ENCODE measurements at regions not wholly inside any gene's neighbourhood (a gene's known extent, or its start where the extent isn't known, plus 50 kb on each side); places are given as distances from the start of the nearest gene placed in this dataset.

DNA sequence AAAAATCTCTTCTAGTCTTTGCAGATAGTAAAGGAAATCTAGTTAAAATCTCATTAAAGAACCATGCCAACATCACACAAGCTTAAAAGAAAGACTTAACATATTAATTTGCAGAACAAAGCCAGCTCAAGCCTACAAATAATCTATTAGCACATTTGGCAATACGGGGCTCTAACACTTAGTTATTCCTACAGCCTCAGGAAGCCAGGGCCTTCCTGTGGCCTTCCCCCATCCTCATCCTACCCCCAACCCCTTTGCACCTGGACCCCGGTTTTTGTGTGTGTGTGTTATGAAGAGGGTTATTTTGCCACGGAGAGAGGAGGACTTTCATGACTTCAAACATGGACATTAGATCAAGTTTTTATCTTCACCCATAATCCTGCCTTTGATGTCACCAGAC, 64.6 kb downstream of the FOXB2 start:
- intact Hi-C loops (cut with DNase I; ENCODE audit: low total_unique reads), result no loop called here
- Histone ChIP-seq H3K27me3 (peaks cover 9% of the 10 kb centered on the region), H3K9me3 (no peaks in the 10 kb centered on the region), H3K36me3 (no peaks in the 10 kb centered on the region), H3K4me3 (no peak overlapping the region), H3K4me1 (no peaks in the 10 kb centered on the region), H3K27ac (no peak overlapping the region)
- DNase-seq, result no peak
- WGBS, 2 donors (ENCODE audit: low coverage in 1 of 2), result 40 to 56% methylated on average over 3 of the region's 3 CpGs
- in situ Hi-C loops (cut with MboI; ENCODE audit: low pct_ligation_motif_present in 1 of 4, low pct_unique_long_range_greater_than_20kb in 1 of 4, low sequenced_read_pairs in 3 of 4), result no loop called here
- TF ChIP-seq, protein P1, sequence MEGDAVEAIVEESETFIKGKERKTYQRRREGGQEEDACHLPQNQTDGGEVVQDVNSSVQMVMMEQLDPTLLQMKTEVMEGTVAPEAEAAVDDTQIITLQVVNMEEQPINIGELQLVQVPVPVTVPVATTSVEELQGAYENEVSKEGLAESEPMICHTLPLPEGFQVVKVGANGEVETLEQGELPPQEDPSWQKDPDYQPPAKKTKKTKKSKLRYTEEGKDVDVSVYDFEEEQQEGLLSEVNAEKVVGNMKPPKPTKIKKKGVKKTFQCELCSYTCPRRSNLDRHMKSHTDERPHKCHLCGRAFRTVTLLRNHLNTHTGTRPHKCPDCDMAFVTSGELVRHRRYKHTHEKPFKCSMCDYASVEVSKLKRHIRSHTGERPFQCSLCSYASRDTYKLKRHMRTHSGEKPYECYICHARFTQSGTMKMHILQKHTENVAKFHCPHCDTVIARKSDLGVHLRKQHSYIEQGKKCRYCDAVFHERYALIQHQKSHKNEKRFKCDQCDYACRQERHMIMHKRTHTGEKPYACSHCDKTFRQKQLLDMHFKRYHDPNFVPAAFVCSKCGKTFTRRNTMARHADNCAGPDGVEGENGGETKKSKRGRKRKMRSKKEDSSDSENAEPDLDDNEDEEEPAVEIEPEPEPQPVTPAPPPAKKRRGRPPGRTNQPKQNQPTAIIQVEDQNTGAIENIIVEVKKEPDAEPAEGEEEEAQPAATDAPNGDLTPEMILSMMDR (IDR thresholded peaks at IDR 0.05), result no peak
- TF ChIP-seq POLR2A (IDR thresholded peaks at IDR 0.05) (no peak), EP300 (IDR thresholded peaks at IDR 0.05; ENCODE audit: low read depth) (no peak), POLR2AphosphoS5 (IDR thresholded peaks at IDR 0.05) (no peak)

DNA sequence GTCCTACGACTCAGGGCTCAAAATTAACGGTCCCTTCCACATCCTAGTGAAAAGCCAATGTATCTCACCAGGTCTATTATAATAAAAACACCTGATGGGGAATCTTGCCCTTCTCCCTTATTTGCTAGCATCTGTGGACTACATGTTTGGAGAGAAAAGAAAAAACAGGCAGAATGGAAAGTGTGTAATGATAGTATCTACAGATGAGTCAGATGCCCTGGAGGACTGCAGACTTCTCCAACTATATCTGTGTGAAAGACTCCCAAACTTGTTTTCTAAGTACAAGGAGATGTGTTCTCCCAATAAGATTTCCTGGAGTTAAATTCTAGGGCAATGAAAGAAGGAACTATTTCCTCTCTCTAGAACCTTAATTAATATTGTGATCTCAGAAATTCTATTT, 66.0 kb downstream of the FOXB2 start:
- intact Hi-C loops (cut with DNase I; ENCODE audit: low total_unique reads), result no loop called here
- Histone ChIP-seq H3K36me3 (no peaks in the 10 kb centered on the region), H3K27me3 (peaks cover 9% of the 10 kb centered on the region), H3K4me1 (no peaks in the 10 kb centered on the region), H3K27ac (no peak overlapping the region), H3K9me3 (no peaks in the 10 kb centered on the region), H3K4me3 (no peak overlapping the region)
- DNase-seq, result no peak
- WGBS, 2 donors (ENCODE audit: low coverage in 1 of 2), result 40 to 68% methylated on average over 1 to 2 of the region's 2 CpGs
- in situ Hi-C loops (cut with MboI; ENCODE audit: low pct_ligation_motif_present in 1 of 4, low pct_unique_long_range_greater_than_20kb in 1 of 4, low sequenced_read_pairs in 3 of 4), result no loop called here
- TF ChIP-seq, protein P1 (IDR thresholded peaks at IDR 0.05), result no peak
- no peak for TF ChIP-seq EP300 (IDR thresholded peaks at IDR 0.05; ENCODE audit: low read depth)
- TF ChIP-seq POLR2AphosphoS5 (IDR thresholded peaks at IDR 0.05), result no peak
- no peak for TF ChIP-seq POLR2A (IDR thresholded peaks at IDR 0.05)

DNA sequence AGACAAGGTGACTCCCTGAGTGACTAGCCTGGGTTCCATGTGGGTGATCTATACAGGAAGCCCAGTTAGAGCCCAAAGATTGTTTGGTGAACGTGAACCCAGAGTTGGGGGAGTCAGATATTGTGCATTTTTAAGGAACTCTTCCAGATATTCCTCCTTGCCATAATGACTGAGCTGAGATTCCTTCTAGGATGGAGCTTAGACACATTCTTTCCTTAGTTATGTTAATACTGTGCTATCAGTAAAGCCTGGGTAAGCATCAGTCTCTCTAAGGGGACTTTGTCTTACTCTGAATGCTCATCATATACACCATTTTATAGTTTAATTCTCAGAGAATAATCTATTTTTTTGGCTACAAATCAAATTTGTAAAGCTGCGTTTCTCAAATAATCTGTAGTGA, 68.1 kb downstream of the FOXB2 start:
- H3K36me3 ChIP-seq, result no peaks in the 10 kb centered on the region
- intact Hi-C loops (cut with DNase I; ENCODE audit: low total_unique reads) (no loop called here), in situ Hi-C loops (cut with MboI; ENCODE audit: low pct_ligation_motif_present in 1 of 4, low pct_unique_long_range_greater_than_20kb in 1 of 4, low sequenced_read_pairs in 3 of 4) (no loop called here)
- H3K4me1 ChIP-seq, result no peaks in the 10 kb centered on the region
- no peak overlapping the region for H3K27ac ChIP-seq
- no peaks in the 10 kb centered on the region for H3K9me3 ChIP-seq
- DNase-seq, result no peak
- H3K4me3 ChIP-seq, result no peak overlapping the region
- 65 to 71% methylated on average over 2 of the region's 2 CpGs for WGBS, 2 donors (ENCODE audit: low coverage in 1 of 2)
- TF ChIP-seq EP300 (IDR thresholded peaks at IDR 0.05; ENCODE audit: low read depth) (no peak), POLR2A (IDR thresholded peaks at IDR 0.05) (no peak), POLR2AphosphoS5 (IDR thresholded peaks at IDR 0.05) (no peak)
- TF ChIP-seq, protein P1 (IDR thresholded peaks at IDR 0.05), result no peak
- H3K27me3 ChIP-seq, result peaks cover 9% of the 10 kb centered on the region

DNA sequence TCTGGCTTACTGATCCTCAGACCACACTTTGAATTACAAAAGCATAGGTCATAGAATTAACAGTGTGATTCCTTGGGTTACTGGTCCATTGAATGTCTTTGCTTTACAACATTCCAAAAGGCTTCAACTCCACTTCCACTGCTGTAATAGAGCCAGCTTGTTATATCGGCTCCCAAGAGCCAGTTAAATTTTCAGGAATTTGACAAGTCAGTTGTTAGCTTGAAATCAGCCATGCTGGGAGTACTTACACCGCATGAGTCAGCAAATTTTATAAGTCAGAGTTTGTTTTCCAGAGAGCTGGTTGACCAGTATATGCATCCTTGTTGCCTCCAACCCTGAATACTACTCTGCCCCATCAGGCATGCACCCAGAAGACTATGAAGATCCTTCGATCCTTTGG, 73.1 kb downstream of the FOXB2 start:
- no peak for DNase-seq
- no peak overlapping the region for H3K27ac ChIP-seq
- intact Hi-C loops (cut with DNase I; ENCODE audit: low total_unique reads) (no loop called here), in situ Hi-C loops (cut with MboI; ENCODE audit: low pct_ligation_motif_present in 1 of 4, low pct_unique_long_range_greater_than_20kb in 1 of 4, low sequenced_read_pairs in 3 of 4) (no loop called here)
- WGBS, 2 donors (ENCODE audit: low coverage in 1 of 2), result 71 to 100% methylated on average over 2 to 3 of the region's 3 CpGs
- peaks cover 18% of the 10 kb centered on the region for H3K27me3 ChIP-seq
- TF ChIP-seq POLR2AphosphoS5 (IDR thresholded peaks at IDR 0.05) (no peak), POLR2A (IDR thresholded peaks at IDR 0.05) (no peak)
- TF ChIP-seq, protein P1 (IDR thresholded peaks at IDR 0.05), result no peak
- no peak overlapping the region for H3K4me3 ChIP-seq
- no peaks in the 10 kb centered on the region for H3K4me1 ChIP-seq
- H3K9me3 ChIP-seq, result no peaks in the 10 kb centered on the region
- no peaks in the 10 kb centered on the region for H3K36me3 ChIP-seq

Data from transverse colon (tissue), 4 donors.